Gastrocnemius medialis (tissue), 4 donors: ENCODE measurements at regions not wholly inside any gene's neighbourhood (a gene's known extent, or its start where the extent isn't known, plus 50 kb on each side); places are given as distances from the start of the nearest gene placed in this dataset.
"Not testable (repeated sequence)": the region's sequence is repeated elsewhere in the genome, so short reads cannot be mapped to it uniquely, and the experiment has no call there.

Source experiments
- ATAC-seq, 2 donors: fragments of 150-250 bp; one replicate each; pipeline ENCODE4 v1.9.1; 2016
- DNase-seq, 2 donors: peaks; one replicate each; pipeline ENCODE4 v3.0.0-alpha.2; 2019
- H3K27ac ChIP-seq, 4 donors: fragments of 200-600 bp; sonication (generic); 1 replicate in 1 of 4; 2 replicates in 3 of 4; pipeline ENCODE4 v1.5.1; 2016 to 2018; ENCODE audit warnings: mild to moderate bottlenecking in 2 of 4, moderate library complexity in 1 of 4
- H3K27me3 ChIP-seq, 3 donors: fragments of 200-600 bp; sonication (generic) in 2 of 3; 1 replicate in 1 of 3; 2 replicates in 2 of 3; pipeline versions ENCODE4 v1.5.1 to v1.6.0; 2016 to 2019; ENCODE audit warnings: mild to moderate bottlenecking in 1 of 3, moderate library complexity in 1 of 3
- H3K36me3 ChIP-seq, 2 donors: fragments of 200-600 bp; sonication (generic) in 1 of 2; one replicate each; pipeline ENCODE4 v1.5.1; 2017 to 2018
- H3K4me1 ChIP-seq, 2 donors: fragments of 200-600 bp; sonication (generic) in 1 of 2; one replicate each; pipeline ENCODE4 v1.5.1; 2016 to 2017; ENCODE audit warnings: mild to moderate bottlenecking in 2 of 2
- H3K4me3 ChIP-seq, 4 donors: fragments of 200-600 bp; sonication (generic) in 3 of 4; 1 replicate in 1 of 4; 2 replicates in 3 of 4; pipeline ENCODE4 v1.5.1; 2016 to 2019; ENCODE audit warnings: mild to moderate bottlenecking in 2 of 4
- H3K9me3 ChIP-seq, 3 donors: fragments of 200-600 bp; sonication (generic) in 2 of 3; 1 replicate in 1 of 3; 2 replicates in 2 of 3; pipeline ENCODE4 v1.5.1; 2016 to 2019
- CTCF ChIP-seq, 5 experiments: fragments of 450-650 bp in 3 of 5; fragments of 200-600 bp in 2 of 5; sonication (generic) in 2 of 5; IDR thresholded peaks in 4 of 5; conservative IDR thresholded peaks in 1 of 5; 1 replicate in 4 of 5; 2 replicates in 1 of 5; pipeline ENCODE4 v1.5.1; 2016 to 2019; ENCODE audit warnings: antibody characterized with exemption in 5 of 5, mild to moderate bottlenecking in 3 of 5, moderate library complexity in 3 of 5
- POLR2A ChIP-seq, 2 donors: fragments of 450-650 bp; IDR thresholded peaks; one replicate each; pipeline ENCODE4 v1.6.1; 2017; ENCODE audit warnings: antibody characterized with exemption in 2 of 2, mild to moderate bottlenecking in 2 of 2, moderate library complexity in 2 of 2
- in situ Hi-C, 4 donors: fragments of 200-750 bp; cut with MboI; loops; one replicate each; pipeline versions ENCODE4 v1.15.0 to v1.8.0; 2017; ENCODE audit warnings: low sequenced_read_pairs in 4 of 4
- intact Hi-C: fragments of 100-400 bp; cut with DNase I; formaldehyde crosslinking; loops from one replicate; pipeline ENCODE4 v1.15.1; 2023; ENCODE audit warnings: low total_unique reads

- TF ChIP-seq POLR2A (IDR thresholded peaks at IDR 0.05) = no peak
- TF ChIP-seq CTCF (IDR thresholded peaks at IDR 0.05 in 4 of 5, conservative IDR thresholded peaks at IDR 0.05 in 1 of 5) = no peak
- H3K4me1 ChIP-seq = no peaks in the 10 kb centered on the region
- ATAC-seq (no peak), DNase-seq (no peak)
- no peaks in the 10 kb centered on the region for H3K27me3 ChIP-seq
- no peak overlapping the region for H3K4me3 ChIP-seq
- in situ Hi-C loops (no loop called here), intact Hi-C loops (no loop called here)
- no peaks in the 10 kb centered on the region for H3K9me3 ChIP-seq
- H3K27ac ChIP-seq = no peak overlapping the region
- no peaks in the 10 kb centered on the region for H3K36me3 ChIP-seq
These were observed 176.8 kb downstream of the ISOC1 start for GRCh38 chr5:129271308-129271707.

DNA sequence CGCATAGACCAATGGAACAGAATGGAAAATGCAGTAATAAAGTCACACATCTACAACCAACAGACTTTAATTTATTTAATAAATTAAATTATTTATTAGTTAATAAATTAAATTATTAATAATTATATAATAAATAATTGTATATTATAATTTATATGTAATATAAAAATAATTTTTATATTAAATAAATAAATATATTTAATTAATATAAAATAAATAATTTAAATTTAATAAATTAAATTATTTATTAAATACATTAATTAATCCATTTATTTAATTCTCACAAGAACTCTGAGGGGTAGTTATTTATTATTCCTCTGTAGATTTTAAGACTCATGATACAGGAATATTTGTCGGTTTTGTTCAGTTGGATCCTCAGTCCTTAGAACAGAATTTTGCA is 176.1 kb upstream of the ADAMTS19 start:
- intact Hi-C loops (no loop called here), in situ Hi-C loops (no loop called here)
- H3K27me3 ChIP-seq = no peaks in the 10 kb centered on the region
- ATAC-seq (no peak), DNase-seq (no peak)
- no peaks in the 10 kb centered on the region for H3K9me3 ChIP-seq
- H3K27ac ChIP-seq = no peak overlapping the region
- TF ChIP-seq POLR2A (IDR thresholded peaks at IDR 0.05) (no peak), CTCF (IDR thresholded peaks at IDR 0.05 in 4 of 5, conservative IDR thresholded peaks at IDR 0.05 in 1 of 5) (no peak)
- no peaks in the 10 kb centered on the region for H3K4me1 ChIP-seq
- H3K36me3 ChIP-seq = no peaks in the 10 kb centered on the region
- H3K4me3 ChIP-seq = no peak overlapping the region

GRCh38 chr5:129294216-129294615 is 165.9 kb upstream of the ADAMTS19 start:
- H3K4me1 ChIP-seq, H3K4me3 ChIP-seq, in situ Hi-C loops, H3K27me3 ChIP-seq, H3K9me3 ChIP-seq, DNase-seq, ATAC-seq, intact Hi-C loops, H3K27ac ChIP-seq, H3K36me3 ChIP-seq: not testable (repeated sequence)

GRCh38 chr5:129306725-129307124 is 153.4 kb upstream of the ADAMTS19 start:
- H3K9me3 ChIP-seq = no peaks in the 10 kb centered on the region
- in situ Hi-C loops = no loop called here
- intact Hi-C loops = no loop called here

GRCh38 chr5:129322968-129323367 is 137.1 kb upstream of the ADAMTS19 start:
- Histone ChIP-seq H3K36me3 (no peaks in the 10 kb centered on the region), H3K27me3 (no peaks in the 10 kb centered on the region), H3K4me3 (no peak overlapping the region), H3K27ac (no peak overlapping the region), H3K4me1 (no peaks in the 10 kb centered on the region), H3K9me3 (no peaks in the 10 kb centered on the region)
- TF ChIP-seq POLR2A (IDR thresholded peaks at IDR 0.05) (no peak), CTCF (IDR thresholded peaks at IDR 0.05 in 4 of 5, conservative IDR thresholded peaks at IDR 0.05 in 1 of 5) (no peak)
- intact Hi-C loops (no loop called here), in situ Hi-C loops (no loop called here)
- no peak for DNase-seq
- ATAC-seq = no peak

More at GRCh38 chr5:129306725-129307124, 153.4 kb upstream of the ADAMTS19 start:
- Histone ChIP-seq H3K27ac (no peak overlapping the region), H3K4me1 (no peaks in the 10 kb centered on the region), H3K36me3 (no peaks in the 10 kb centered on the region), H3K4me3 (no peak overlapping the region), H3K27me3 (no peaks in the 10 kb centered on the region)
- DNase-seq (no peak), ATAC-seq (no peak)
- TF ChIP-seq CTCF (IDR thresholded peaks at IDR 0.05 in 4 of 5, conservative IDR thresholded peaks at IDR 0.05 in 1 of 5) = no peak
- TF ChIP-seq POLR2A (IDR thresholded peaks at IDR 0.05) = no peak
